NCI-H82 (cell line): ENCODE measurements at regions not wholly inside any gene's neighbourhood (a gene's known extent, or its start where the extent isn't known, plus 50 kb on each side); places are given as distances from the start of the nearest gene placed in this dataset.
"Not testable (repeated sequence)": the region's sequence is repeated elsewhere in the genome, so short reads cannot be mapped to it uniquely, and the experiment has no call there.

ENCODE experiments used
- DNase-seq: peaks from one replicate; lab custom pipeline; 2025; lab: John Stamatoyannopoulos, UW

- no peak for DNase-seq
These were observed 2447.7 kb downstream of the PCDH9 start for GRCh38 chr13:64782466-64782865.

DNA sequence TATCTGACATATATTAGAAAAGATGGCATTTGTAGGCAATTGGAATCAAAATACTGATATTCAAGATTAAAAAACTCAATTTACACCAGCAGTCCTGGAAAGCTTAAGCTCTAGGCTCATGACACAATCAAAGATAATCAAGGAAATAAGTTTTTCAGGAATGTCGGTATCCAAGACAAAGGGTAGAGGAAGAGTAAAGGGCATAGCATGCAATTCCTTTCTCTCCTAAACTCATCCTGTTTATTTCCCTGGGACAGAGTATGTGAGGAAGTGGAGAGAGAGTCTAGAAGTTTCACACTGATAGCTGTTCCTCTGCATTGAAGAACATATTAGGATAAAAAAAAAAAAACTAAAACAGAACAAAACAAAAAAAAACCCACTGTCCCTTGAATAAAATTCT lies 2452.1 kb downstream of the PCDH9 start:
- no peak for DNase-seq

DNA sequence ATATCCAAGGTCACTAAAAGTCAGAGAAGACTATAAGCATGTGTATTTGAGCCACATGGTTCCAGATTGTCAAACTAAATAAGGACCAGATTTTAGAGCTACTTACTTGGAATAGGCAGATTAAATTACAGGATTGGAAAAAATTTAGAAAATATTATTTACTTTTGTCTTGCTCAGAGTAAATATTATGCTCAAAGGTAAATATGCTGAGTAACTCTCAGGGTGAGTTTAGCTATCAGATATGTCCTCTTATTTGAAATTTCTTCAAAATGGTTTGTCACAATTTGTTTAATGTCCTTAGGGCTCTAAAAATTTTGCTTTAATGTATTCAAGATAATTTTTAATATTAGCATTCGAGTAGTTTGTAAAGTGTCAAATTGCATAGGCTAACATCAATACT lies 2455.2 kb downstream of the PCDH9 start:
- DNase-seq: no peak

GRCh38 chr13:64770743-64771142 lies 2459.4 kb downstream of the PCDH9 start:
- DNase-seq: no peak

DNA sequence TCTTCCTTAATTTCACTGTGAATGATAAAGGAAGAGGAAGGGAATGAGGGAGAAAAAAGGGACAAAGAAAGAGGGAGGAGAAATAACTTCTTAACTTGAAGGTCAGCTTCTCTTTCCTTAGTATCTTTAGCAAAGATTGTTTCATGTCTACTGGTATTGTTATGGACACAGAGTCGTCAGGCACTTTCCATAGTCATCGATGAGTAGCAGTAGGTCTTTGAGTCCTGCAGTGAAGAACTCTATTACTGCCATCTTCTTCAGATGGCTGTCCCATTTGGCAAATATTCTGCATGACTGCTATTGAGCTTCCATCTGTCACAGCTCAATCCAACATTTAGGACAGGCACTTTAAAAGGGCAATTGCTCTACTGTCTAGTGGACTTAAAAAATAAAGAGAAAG lies 2463.1 kb downstream of the PCDH9 start:
- DNase-seq: no peak

GRCh38 chr13:64765636-64766035 lies 2464.5 kb downstream of the PCDH9 start:
- DNase-seq: no peak

DNA sequence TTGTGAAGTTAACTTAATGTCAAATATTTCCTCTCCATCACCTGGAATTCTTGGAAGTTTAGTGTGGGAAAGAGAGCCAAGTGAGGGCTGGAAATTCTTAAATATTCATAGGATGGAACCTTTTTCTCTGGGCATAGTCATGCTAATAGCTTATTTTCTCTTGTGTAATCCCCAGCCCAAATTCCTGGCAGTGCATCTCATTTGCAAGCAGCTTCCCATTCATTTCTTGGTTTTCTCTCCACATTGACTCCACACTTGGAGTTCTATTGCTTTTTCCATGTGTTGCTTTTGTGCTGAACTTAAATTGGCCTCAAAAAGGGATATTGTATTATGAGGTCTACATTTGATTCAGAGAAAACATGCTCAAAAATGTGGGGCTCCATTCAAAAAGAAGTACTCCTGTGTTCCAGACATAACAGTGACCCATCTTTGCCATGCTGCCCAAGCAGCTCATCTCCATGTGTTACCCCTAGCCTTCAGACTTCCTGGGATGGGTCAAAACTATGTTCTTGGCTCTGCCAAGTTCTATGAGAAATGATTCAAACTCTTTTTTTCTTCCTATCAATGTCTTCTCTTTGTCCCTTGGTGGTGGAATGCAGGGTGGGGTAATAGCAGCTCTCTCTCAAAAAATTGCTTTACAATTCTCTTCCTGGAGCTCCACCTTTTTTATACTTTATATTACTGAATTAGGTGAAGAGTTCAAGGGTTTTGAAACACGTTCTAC lies 2471.5 kb downstream of the PCDH9 start:
- no peak for DNase-seq

DNA sequence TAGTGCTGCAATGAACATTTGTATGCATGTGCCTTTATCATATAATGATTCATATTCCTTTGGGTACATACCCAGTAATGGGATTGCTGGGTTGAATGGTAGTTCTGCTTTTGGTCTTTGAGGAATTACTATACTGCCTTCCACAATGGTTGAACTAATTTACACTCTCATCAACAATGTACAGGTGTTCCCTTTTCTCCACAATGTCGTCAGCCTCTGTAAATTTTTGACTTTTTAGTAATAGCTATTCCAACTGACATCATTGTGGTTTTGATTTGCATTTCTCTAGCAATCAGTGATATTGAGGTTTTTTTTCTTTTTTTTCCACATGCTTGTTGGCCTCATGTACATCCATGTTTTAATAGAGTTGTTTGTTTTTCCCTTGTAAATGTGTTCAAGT lies 2473.5 kb downstream of the PCDH9 start:
- no peak for DNase-seq

DNA sequence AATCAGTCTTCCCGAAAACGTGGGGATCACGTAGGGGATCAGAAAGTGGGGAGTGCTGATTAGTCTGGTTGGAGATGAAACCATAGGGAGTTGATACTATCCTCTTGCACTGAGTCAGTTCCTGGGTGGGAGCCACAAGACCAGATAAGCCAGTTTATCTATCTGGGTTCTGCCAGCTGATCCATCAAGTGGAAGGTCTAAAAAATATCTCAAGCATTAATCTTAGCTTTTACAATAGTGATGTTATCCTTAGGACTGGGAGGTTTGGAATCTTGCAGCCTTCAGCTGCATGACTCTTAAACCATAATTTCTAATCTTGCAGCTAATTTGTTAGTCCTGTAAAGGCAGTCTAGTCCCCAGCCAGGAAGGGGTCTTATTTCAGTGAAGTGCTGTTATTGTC lies 2474.2 kb downstream of the PCDH9 start:
- DNase-seq: no peak

DNA sequence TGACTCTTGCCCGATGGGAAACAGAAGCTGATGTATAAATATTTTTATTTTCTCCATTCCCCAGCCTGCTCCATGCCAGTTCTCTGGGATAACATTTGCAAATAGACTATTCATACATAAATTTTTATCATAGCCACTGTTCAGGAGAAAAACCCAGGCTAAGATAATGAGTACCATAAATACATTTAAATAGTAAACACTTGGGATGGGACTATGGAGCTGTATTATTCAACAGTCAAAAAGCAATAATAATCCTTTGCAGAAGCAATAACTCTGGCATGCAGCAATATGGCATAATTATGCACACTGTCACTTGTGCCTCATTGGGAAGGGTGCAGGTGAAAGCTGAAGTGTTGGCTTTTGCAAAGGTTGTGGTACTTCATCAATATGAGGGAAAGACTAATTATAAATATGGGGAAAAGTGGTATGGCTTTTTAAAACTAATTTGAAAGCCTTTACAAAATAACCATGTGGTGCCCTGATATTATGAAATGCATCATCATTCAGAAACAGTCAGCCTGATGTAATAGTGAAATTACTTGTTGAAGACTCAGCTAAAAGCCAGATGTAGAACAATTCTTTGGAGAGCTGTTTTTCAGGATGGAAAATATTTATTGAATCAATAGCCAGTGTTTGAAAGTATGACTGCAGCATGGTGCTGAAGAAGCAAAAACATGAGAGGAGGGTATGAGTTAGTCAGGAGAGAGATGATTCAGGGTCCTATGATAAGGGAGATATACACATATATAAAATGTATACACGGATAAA lies 2476.7 kb downstream of the PCDH9 start:
- no peak for DNase-seq

GRCh38 chr13:64749301-64749700 lies 2480.8 kb downstream of the PCDH9 start:
- DNase-seq: peak; percentile 12

GRCh38 chr13:64746845-64747244 lies 2483.3 kb downstream of the PCDH9 start:
- DNase-seq: no peak

DNA sequence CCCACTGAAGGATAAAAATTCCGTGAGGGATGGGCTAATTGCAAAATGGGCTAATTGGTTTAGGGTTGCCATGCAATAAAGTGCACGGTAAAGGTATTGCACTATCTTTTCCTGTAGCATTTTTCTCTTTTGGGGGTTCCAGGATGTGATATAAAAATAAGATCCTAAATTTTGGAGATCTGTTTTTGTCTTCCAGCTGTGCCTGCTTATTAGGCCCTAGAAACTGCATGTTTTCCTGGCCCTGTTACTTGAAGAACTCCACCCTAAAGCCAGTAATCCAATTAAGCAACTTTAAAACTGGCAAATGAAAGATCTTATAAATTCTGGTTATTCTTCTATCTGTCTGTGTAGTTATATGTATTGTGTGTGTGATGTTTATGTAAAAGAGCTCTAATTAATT lies 2489.6 kb downstream of the PCDH9 start:
- DNase-seq: peak; percentile 23

- no peak for DNase-seq
These were observed 2504.6 kb downstream of the PCDH9 start for GRCh38 chr13:64725492-64725891.

DNA sequence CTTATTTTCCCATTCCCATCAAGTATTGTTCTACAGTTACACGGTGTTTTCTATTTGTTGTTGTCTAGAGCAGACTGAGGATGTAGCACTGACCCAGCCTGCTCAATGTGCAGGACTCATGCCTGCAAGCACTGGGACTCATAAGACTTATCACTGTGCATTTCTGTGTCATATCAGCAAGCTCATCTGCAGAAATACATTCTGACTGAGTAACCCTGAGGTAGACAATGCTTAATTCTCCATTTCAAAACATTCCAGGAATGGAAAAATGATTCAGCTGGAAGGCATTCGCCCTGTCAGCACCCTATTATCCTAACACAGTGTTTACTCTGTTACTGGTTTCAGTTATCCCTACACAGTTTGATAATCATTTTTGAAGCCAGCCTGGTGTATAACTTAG lies 2506.4 kb downstream of the PCDH9 start:
- DNase-seq: no peak

DNA sequence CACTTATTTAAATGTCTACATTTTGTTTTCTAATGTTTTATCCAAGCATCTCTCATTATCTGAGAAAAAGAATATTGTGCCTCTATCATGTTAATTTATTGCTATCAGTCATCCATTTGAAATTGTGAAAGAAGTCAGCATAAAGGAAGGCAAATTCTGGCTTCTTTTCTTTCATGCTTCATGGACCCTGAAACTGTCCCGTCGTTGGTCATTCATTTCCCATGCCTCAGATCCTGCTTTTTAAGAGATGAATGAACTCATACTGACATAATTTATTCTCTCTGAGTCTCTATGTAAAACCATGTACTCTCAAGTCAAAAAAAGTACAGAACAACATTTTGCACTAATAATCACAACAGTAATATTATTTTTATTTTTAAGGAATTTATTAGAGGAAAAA lies 2512.0 kb downstream of the PCDH9 start:
- no peak for DNase-seq

- DNase-seq: no peak
These were observed 2513.2 kb downstream of the PCDH9 start for GRCh38 chr13:64716936-64717335.

DNA sequence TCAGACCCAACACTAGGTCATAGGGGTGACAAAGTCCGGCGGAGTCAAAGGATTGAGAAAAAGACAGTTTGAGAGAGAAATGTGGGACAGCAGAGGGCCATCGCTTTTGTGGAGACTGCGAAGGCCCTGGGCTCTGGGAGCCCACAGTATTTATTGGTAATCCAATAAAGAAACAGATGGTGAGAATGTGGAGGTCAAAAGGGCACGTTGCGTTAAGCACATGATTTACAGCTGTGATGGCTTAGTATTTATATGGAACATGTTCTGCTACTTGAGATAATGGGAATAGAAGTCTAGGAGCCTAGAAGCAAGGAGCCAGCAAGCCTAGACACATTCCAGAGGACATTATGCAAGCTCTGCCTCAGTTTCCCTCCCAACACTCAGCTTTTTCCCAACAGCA lies 2521.1 kb downstream of the PCDH9 start:
- DNase-seq: peak; percentile 96

DNA sequence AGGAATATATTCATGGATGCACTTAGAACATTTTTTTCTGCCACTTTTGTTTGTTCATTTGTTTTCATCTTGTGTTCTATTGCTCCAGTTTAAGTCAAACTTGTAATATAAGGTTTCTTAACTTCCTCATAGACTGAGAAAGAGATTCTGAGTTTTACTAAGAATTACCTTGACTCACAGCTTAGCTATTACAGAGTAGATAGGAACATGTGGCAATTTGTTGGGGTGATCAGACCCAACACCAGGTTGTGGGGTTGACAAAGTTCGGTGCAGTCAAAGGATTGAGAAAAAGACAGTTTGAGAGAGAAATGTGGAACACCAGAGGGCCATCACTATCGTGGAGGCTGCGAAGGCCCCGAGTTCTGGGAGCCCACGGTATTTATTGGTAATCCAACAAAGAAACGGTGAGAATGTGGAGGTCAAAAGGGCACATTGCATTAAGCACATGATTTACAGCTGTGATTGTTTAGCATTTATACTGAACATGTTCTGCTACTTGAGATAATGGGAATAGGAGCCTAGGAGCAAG lies 2526.0 kb downstream of the PCDH9 start:
- no peak for DNase-seq

DNA sequence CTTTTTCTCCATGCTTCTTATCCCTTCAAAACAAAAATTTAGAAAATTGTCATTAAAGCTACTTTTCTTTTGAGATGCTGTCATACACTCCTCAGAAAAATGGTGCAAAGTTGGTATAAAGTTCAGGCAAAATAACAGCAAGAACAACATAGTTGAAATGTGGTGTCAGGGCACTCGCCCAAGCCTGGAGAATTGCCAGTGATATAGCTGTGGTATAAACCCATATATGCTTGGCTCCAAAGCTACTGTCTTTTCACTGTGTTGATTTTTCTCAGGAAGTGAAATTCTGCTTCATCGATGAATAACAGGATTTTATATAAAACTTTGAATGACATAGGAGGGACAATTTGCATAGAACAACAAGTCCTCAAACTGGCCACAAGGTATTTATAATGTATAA lies 2532.9 kb downstream of the PCDH9 start:
- DNase-seq: no peak

- no peak for DNase-seq
These were observed 2541.1 kb downstream of the PCDH9 start for GRCh38 chr13:64688893-64689677.

DNA sequence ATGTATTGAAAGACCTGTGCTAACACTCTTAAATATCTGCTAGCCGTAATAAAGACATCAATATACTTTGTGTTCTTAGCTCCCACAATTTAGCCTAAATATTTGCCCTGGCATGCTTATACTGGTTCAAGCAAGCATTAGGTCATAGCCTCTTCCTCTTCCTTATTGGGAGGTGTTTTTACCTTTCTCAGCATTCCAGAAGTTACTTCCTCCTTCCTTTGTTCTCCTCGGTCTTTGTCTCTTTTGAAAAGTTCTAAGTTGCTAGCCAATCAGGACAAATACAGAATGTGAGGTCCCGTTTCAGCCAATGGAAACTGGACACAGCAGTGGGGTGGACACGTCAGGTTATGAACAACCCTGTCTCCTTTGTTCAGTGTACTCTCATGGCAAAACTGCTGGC lies 2543.6 kb downstream of the PCDH9 start:
- DNase-seq: not testable (repeated sequence)
